GM20000 (cell line): ENCODE measurements at regions not wholly inside any gene's neighbourhood (a gene's known extent, or its start where the extent isn't known, plus 50 kb on each side); places are given as distances from the start of the nearest gene placed in this dataset.

Experiments used
- DNase-seq: peaks from one replicate; pipeline ENCODE4 v3.0.0; 2012; ENCODE audit warnings: low spot score
- CTCF ChIP-seq: IDR thresholded peaks from 2 replicates; pipeline ENCODE4 v1.5.1; 2012; ENCODE audit warnings: mild to moderate bottlenecking, control low read depth; ENCODE audit errors: extremely low read depth, missing control alignments

- no peak for DNase-seq
These were observed 198.5 kb upstream of the TARS1 start for GRCh38 chr5:33242277-33242676.

GRCh38 chr5:33244441-33245150, 196.2 kb upstream of the TARS1 start:
- no peak for TF ChIP-seq CTCF
- DNase-seq = no peak

More at GRCh38 chr5:33242277-33242676, 198.5 kb upstream of the TARS1 start:
- no peak for TF ChIP-seq CTCF

- DNase-seq = no peak
- TF ChIP-seq CTCF = no peak
These were observed 186.2 kb upstream of the TARS1 start for GRCh38 chr5:33254579-33254978.

DNA sequence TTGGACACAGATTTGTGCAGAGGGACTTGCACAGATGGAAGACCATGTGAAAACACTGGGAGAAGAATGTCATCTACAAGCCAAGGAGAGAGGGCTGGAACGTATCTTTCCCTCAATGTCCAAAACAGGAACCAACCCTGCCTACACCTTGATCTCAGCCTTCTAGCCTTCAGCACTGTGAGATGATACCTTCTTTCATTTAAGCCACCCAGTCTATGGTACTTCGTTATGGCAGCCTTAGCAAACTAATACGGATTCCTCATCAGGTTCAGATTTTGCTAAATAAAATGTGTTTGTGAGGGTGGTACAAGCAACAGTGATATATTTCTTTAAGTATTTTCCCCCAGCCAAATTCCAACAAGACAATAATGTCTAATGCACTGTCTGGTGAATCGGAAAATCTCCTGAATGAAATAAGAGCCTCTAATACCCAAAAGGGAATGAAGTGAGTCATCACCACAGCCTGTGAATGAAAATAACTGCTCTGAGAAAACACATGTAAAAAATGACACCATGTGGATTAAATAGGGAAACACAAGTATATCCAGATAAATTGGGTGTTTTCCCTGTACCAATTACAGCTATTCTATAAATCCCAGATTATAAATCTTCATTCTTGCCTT, 182.8 kb upstream of the TARS1 start:
- no peak for TF ChIP-seq CTCF
- no peak for DNase-seq

- no peak for TF ChIP-seq CTCF
- DNase-seq = no peak
These were observed 182.2 kb upstream of the TARS1 start for GRCh38 chr5:33258553-33258952.

GRCh38 chr5:33260098-33260497, 180.7 kb upstream of the TARS1 start:
- no peak for TF ChIP-seq CTCF
- DNase-seq = no peak

DNA sequence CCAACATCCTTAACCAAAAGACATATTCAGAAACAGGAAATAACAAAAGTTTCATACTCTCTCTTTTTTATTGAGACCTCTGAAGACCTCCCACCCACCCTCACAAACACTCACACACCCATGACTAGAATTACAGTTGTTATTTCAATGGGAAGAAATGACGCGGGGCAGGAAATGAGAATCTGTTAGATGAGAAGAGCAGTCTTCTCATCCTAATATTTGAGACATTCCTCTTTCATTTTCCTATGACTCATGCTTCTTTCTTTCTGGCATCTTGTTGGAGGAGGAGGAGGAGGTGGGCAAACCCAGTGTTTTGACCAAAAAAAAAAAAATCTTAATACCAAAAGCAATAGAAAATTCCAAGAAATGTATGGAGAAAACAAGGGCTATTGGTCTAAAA, 179.5 kb upstream of the TARS1 start:
- no peak for DNase-seq
- TF ChIP-seq CTCF = no peak
